B cell (primary cell): ENCODE measurements at regions not wholly inside any gene's neighbourhood (a gene's known extent, or its start where the extent isn't known, plus 50 kb on each side); places are given as distances from the start of the nearest gene placed in this dataset.

Source experiments
- ATAC-seq: fragments of 200-7000 bp; cut with Tn5 transposase; one replicate; pipeline ENCODE4 v1.10.0; 2021; ENCODE audit warnings: low read depth, mild to moderate bottlenecking, moderate number of reproducible peaks, moderate library complexity
- CTCF ChIA-PET: fragments of 350-600 bp; sonication (Branson Sonifier 250); formaldehyde crosslinking; loops from one replicate; lab custom pipeline; 2021; ENCODE audit warnings: antibody characterized with exemption, inconsistent platforms; lab: Charles Lee
- POLR2A ChIA-PET: fragments of 350-600 bp; sonication (Branson Sonifier 250); formaldehyde crosslinking; loops from one replicate; lab custom pipeline; 2021; ENCODE audit warnings: antibody characterized with exemption; lab: Charles Lee
- DNase-seq: peaks from one replicate; pipeline ENCODE4 v3.0.0; 2013
- H2AFZ ChIP-seq: 2 replicates; pipeline ENCODE4 v1.6.1; 2012; ENCODE audit warnings: mild to moderate bottlenecking, low read depth, low read length; ENCODE audit not compliant: insufficient read depth, poor library complexity, severe bottlenecking
- H3K27ac ChIP-seq, 2 donors: 1 replicate in 1 of 2; 2 replicates in 1 of 2; pipeline ENCODE4 v1.5.1; 2012 to 2013; ENCODE audit warnings: low read length in 2 of 2, mild to moderate bottlenecking in 2 of 2, moderate library complexity in 1 of 2
- H3K27me3 ChIP-seq, 4 experiments: fragments of 200-600 bp in 1 of 4; sonication (generic) in 1 of 4; replicated peaks in 1 of 4; 1 replicate in 2 of 4; 2 replicates in 2 of 4; pipeline versions ENCODE4 v1.6.1 to v1.7.0; 2013 to 2016; ENCODE audit warnings: low read length in 3 of 4, mild to moderate bottlenecking in 2 of 4, mixed read lengths in 1 of 4, moderate library complexity in 1 of 4; ENCODE audit not compliant: insufficient read depth in 4 of 4, control insufficient read depth in 3 of 4; ENCODE audit errors: control extremely low read depth in 1 of 4
- H3K36me3 ChIP-seq, 2 experiments: replicated peaks in 1 of 2; 1 replicate in 1 of 2; 2 replicates in 1 of 2; pipeline versions ENCODE4 v1.6.1 to v1.7.1; 2013; ENCODE audit warnings: low read length in 1 of 2; ENCODE audit not compliant: insufficient read depth in 2 of 2, control insufficient read depth in 1 of 2; ENCODE audit errors: control extremely low read depth in 1 of 2, extremely low read depth in 1 of 2
- H3K4me1 ChIP-seq, 2 donors: fragments of 200-600 bp in 1 of 2; sonication (generic) in 1 of 2; 1 replicate in 1 of 2; 2 replicates in 1 of 2; pipeline versions ENCODE4 v1.5.1 to v1.6.1; 2013 to 2017; ENCODE audit warnings: low read length in 2 of 2; ENCODE audit not compliant: control insufficient read depth in 2 of 2, insufficient read depth in 2 of 2
- H3K4me2 ChIP-seq: replicated peaks from 2 replicates; pipeline ENCODE3; 2012; ENCODE audit warnings: mild to moderate bottlenecking, low read depth, low read length; ENCODE audit not compliant: poor library complexity, severe bottlenecking
- H3K4me3 ChIP-seq, 5 experiments: fragments of 200-600 bp in 1 of 5; sonication (generic) in 1 of 5; 1 replicate in 3 of 5; 2 replicates in 2 of 5; pipeline versions ENCODE4 v1.5.1 to v1.7.0; 2011 to 2016; ENCODE audit warnings: low read length in 4 of 5, mild to moderate bottlenecking in 4 of 5, low read depth in 2 of 5, control low read depth in 1 of 5, moderate library complexity in 1 of 5; ENCODE audit not compliant: insufficient read depth in 1 of 5; ENCODE audit errors: control extremely low read depth in 1 of 5, extremely low read depth in 1 of 5
- H3K79me2 ChIP-seq: fragments of 200-600 bp; sonication (generic); one replicate; pipeline ENCODE4 v1.6.0; 2016; ENCODE audit warnings: low read length; ENCODE audit not compliant: control insufficient read depth, insufficient read depth
- H3K9ac ChIP-seq: fragments of 200-600 bp; sonication (generic); 2 replicates; pipeline ENCODE4 v1.6.1; 2017; ENCODE audit warnings: mild to moderate bottlenecking, low read length, moderate library complexity
- H3K9me3 ChIP-seq, 3 donors: one replicate each; pipeline versions ENCODE4 v1.6.1 to v1.7.1; 2013; ENCODE audit warnings: low read length in 2 of 3; ENCODE audit not compliant: control insufficient read depth in 2 of 3, insufficient read depth in 1 of 3; ENCODE audit errors: control extremely low read depth in 1 of 3
- H4K20me1 ChIP-seq: 2 replicates; pipeline ENCODE4 v1.6.0; 2012; ENCODE audit warnings: mild to moderate bottlenecking, low read length; ENCODE audit not compliant: insufficient read depth, control insufficient read depth, poor library complexity, severe bottlenecking
- H3K27ac Mint-ChIP-seq: one replicate; pipeline ENCODE4 v1.8.0; 2021; ENCODE audit warnings: mixed read lengths
- H3K27me3 Mint-ChIP-seq: one replicate; pipeline ENCODE4 v1.8.0; 2021; ENCODE audit warnings: mixed read lengths
- H3K4me1 Mint-ChIP-seq: one replicate; pipeline ENCODE4 v1.8.0; 2021; ENCODE audit warnings: mixed read lengths
- H3K4me3 Mint-ChIP-seq: one replicate; pipeline ENCODE4 v1.8.0; 2021; ENCODE audit warnings: mixed read lengths
- H3K9me3 Mint-ChIP-seq: one replicate; pipeline ENCODE4 v1.8.0; 2022; ENCODE audit warnings: mixed read lengths; ENCODE audit not compliant: insufficient read depth
- CTCF ChIP-seq: fragments of 200-600 bp; IDR thresholded peaks from one replicate; pipeline ENCODE4 v1.8.0; 2022; ENCODE audit warnings: antibody characterized with exemption, mild to moderate bottlenecking
- EZH2 ChIP-seq: IDR thresholded peaks from 2 replicates; pipeline ENCODE4 v1.6.1; 2012; ENCODE audit warnings: borderline replicate concordance, low read depth, mild to moderate bottlenecking, moderate library complexity, low read length; ENCODE audit not compliant: insufficient read depth, poor library complexity, severe bottlenecking
- WGBS: methylation state at CpG from one replicate; pipeline ENCODE4 v1.1.5; 2013; ENCODE audit warnings: missing lambda C conversion rate; ENCODE audit not compliant: insufficient coverage; 5-methylcytosine and 5-hydroxymethylcytosine counted together
- intact Hi-C: fragments of 100-400 bp; cut with micrococcal nuclease; formaldehyde crosslinking; loops from one replicate; pipeline ENCODE4 v1.10.0; 2022

- H3K79me2 ChIP-seq: no peaks in the 10 kb centered on the region
- ChIA-PET CTCF (no interaction called here), POLR2A (no interaction called here)
- H3K9ac ChIP-seq: no peak overlapping the region
- H3K4me2 ChIP-seq: no peak overlapping the region
- no peak for ATAC-seq
- 81% methylated on average over 7 of the region's 11 CpGs for WGBS
- no peaks in the 10 kb centered on the region for H3K36me3 ChIP-seq
- H3K9me3 ChIP-seq: no peaks in the 10 kb centered on the region
- no peaks in the 10 kb centered on the region for H3K27me3 ChIP-seq
- no peak for TF ChIP-seq CTCF
- no peak for TF ChIP-seq EZH2
- intact Hi-C loops: no loop called here
- Mint-ChIP-seq H3K4me3 (no peak overlapping the region), H3K9me3 (no peaks in the 10 kb centered on the region), H3K27me3 (no peaks in the 10 kb centered on the region), H3K27ac (no peak overlapping the region), H3K4me1 (no peaks in the 10 kb centered on the region)
- no peak overlapping the region for H3K4me3 ChIP-seq
- no peak overlapping the region for H3K27ac ChIP-seq
- no peak overlapping the region for H2AFZ ChIP-seq
- DNase-seq: no peak
- no peaks in the 10 kb centered on the region for H4K20me1 ChIP-seq
- H3K4me1 ChIP-seq: no peaks in the 10 kb centered on the region
These were observed 825.8 kb downstream of the SOCS6 start for GRCh38 chr18:71114550-71115210.

- Mint-ChIP-seq H3K27ac (no peak overlapping the region), H3K27me3 (no peaks in the 10 kb centered on the region), H3K9me3 (no peaks in the 10 kb centered on the region), H3K4me3 (no peak overlapping the region), H3K4me1 (no peaks in the 10 kb centered on the region)
- Histone ChIP-seq H3K4me3 (no peak overlapping the region), H3K36me3 (no peaks in the 10 kb centered on the region), H3K4me2 (no peak overlapping the region), H3K9me3 (no peaks in the 10 kb centered on the region), H4K20me1 (no peaks in the 10 kb centered on the region), H3K79me2 (no peaks in the 10 kb centered on the region), H3K27ac (no peak overlapping the region), H3K27me3 (no peaks in the 10 kb centered on the region), H3K4me1 (no peaks in the 10 kb centered on the region), H3K9ac (no peak overlapping the region), H2AFZ (no peak overlapping the region)
- no CpG with 5 or more reads among the region's 2 CpGs for WGBS
- DNase-seq (no peak), ATAC-seq (no peak)
- ChIA-PET POLR2A (no interaction called here), CTCF (no interaction called here)
- intact Hi-C loops: no loop called here
- TF ChIP-seq EZH2 (no peak), CTCF (no peak)
These were observed 818.4 kb downstream of the SOCS6 start for GRCh38 chr18:71107244-71107643.
